ENCODE measurements at regions not wholly inside any gene's neighbourhood (a gene's known extent, or its start where the extent isn't known, plus 50 kb on each side); places are given as distances from the start of the nearest gene placed in this dataset.

GRCh38 chr10:117778241-117778640, 235.7 kb downstream of the EMX2 start:
- no peak overlapping the region for H3K4me3 ChIP-seq (ENCODE audit: low read length)
- TF ChIP-seq ZNF274 (IDR thresholded peaks at IDR 0.05; ENCODE audit: low read depth, low read length): no peak

- no peak for TF ChIP-seq ZNF274 (IDR thresholded peaks at IDR 0.05; ENCODE audit: low read depth, low read length)
- H3K4me3 ChIP-seq (ENCODE audit: low read length): no peak overlapping the region
Observed at GRCh38 chr10:117780411-117780810, 237.9 kb downstream of the EMX2 start.

- no peak overlapping the region for H3K4me3 ChIP-seq (ENCODE audit: low read length)
Observed at GRCh38 chr10:117781216-117781831, 238.8 kb downstream of the EMX2 start.

GRCh38 chr10:117782276-117782675, 239.7 kb downstream of the EMX2 start:
- H3K4me3 ChIP-seq (ENCODE audit: low read length): no peak overlapping the region
- TF ChIP-seq ZNF274 (IDR thresholded peaks at IDR 0.05; ENCODE audit: low read depth, low read length): no peak

More at GRCh38 chr10:117781216-117781831, 238.8 kb downstream of the EMX2 start:
- no peak for TF ChIP-seq ZNF274 (IDR thresholded peaks at IDR 0.05; ENCODE audit: low read depth, low read length)

- H3K4me3 ChIP-seq (ENCODE audit: low read length): no peak overlapping the region
- TF ChIP-seq ZNF274 (IDR thresholded peaks at IDR 0.05; ENCODE audit: low read depth, low read length): no peak
Observed at GRCh38 chr10:117783698-117784395, 241.3 kb downstream of the EMX2 start.

GRCh38 chr10:117784776-117785175, 242.2 kb downstream of the EMX2 start:
- no peak for TF ChIP-seq ZNF274 (IDR thresholded peaks at IDR 0.05; ENCODE audit: low read depth, low read length)

GRCh38 chr10:117788911-117789310, 246.4 kb downstream of the EMX2 start:
- TF ChIP-seq ZNF274 (IDR thresholded peaks at IDR 0.05; ENCODE audit: low read depth, low read length): no peak
- no peak overlapping the region for H3K4me3 ChIP-seq (ENCODE audit: low read length)

More at GRCh38 chr10:117784776-117785175, 242.2 kb downstream of the EMX2 start:
- no peak overlapping the region for H3K4me3 ChIP-seq (ENCODE audit: low read length)

GRCh38 chr10:117790179-117790578, 247.6 kb downstream of the EMX2 start:
- TF ChIP-seq ZNF274 (IDR thresholded peaks at IDR 0.05; ENCODE audit: low read depth, low read length): no peak
- no peak overlapping the region for H3K4me3 ChIP-seq (ENCODE audit: low read length)

GRCh38 chr10:117790621-117791020, 248.1 kb downstream of the EMX2 start:
- H3K4me3 ChIP-seq (ENCODE audit: low read length): no peak overlapping the region
- no peak for TF ChIP-seq ZNF274 (IDR thresholded peaks at IDR 0.05; ENCODE audit: low read depth, low read length)

GRCh38 chr10:117792214-117792613, 249.7 kb downstream of the EMX2 start:
- H3K4me3 ChIP-seq (ENCODE audit: low read length): no peak overlapping the region
- TF ChIP-seq ZNF274 (IDR thresholded peaks at IDR 0.05; ENCODE audit: low read depth, low read length): no peak

GRCh38 chr10:117796130-117796745, 250.5 kb downstream of the RAB11FIP2 start:
- no peak overlapping the region for H3K4me3 ChIP-seq (ENCODE audit: low read length)
- no peak for TF ChIP-seq ZNF274 (IDR thresholded peaks at IDR 0.05; ENCODE audit: low read depth, low read length)

GRCh38 chr10:117797296-117797695, 249.4 kb downstream of the RAB11FIP2 start:
- H3K4me3 ChIP-seq (ENCODE audit: low read length): no peak overlapping the region
- TF ChIP-seq ZNF274 (IDR thresholded peaks at IDR 0.05; ENCODE audit: low read depth, low read length): no peak

- H3K4me3 ChIP-seq (ENCODE audit: low read length): no peak overlapping the region
- TF ChIP-seq ZNF274 (IDR thresholded peaks at IDR 0.05; ENCODE audit: low read depth, low read length): no peak
Observed at GRCh38 chr10:117801691-117802090, 245.1 kb downstream of the RAB11FIP2 start.

- no peak overlapping the region for H3K4me3 ChIP-seq (ENCODE audit: low read length)
- no peak for TF ChIP-seq ZNF274 (IDR thresholded peaks at IDR 0.05; ENCODE audit: low read depth, low read length)
Observed at GRCh38 chr10:117804470-117805011, 242.2 kb downstream of the RAB11FIP2 start.

GRCh38 chr10:117805139-117805538, 241.6 kb downstream of the RAB11FIP2 start:
- H3K4me3 ChIP-seq (ENCODE audit: low read length): no peak overlapping the region
- no peak for TF ChIP-seq ZNF274 (IDR thresholded peaks at IDR 0.05; ENCODE audit: low read depth, low read length)

Measured in GM08714 (cell line).